OCI-LY1 (cell line): ENCODE measurements at regions not wholly inside any gene's neighbourhood (a gene's known extent, or its start where the extent isn't known, plus 50 kb on each side); places are given as distances from the start of the nearest gene placed in this dataset.

Source experiments
- EZH2 ChIP-seq: fragments of 200-600 bp; sonication (generic), shearing (Covaris generic); IDR thresholded peaks from 2 replicates; pipeline ENCODE4 v1.8.0; 2017; ENCODE audit warnings: borderline replicate concordance, mixed run types, mild to moderate bottlenecking, antibody characterized with exemption, low read length, moderate library complexity, mixed read lengths
- TF ChIP-seq, protein P1 (sequence below): fragments of 200-600 bp; sonication (generic), shearing (Covaris generic); IDR thresholded peaks from 2 replicates; pipeline ENCODE4 v1.5.1; 2017; ENCODE audit warnings: mild to moderate bottlenecking, antibody characterized with exemption, low read length, moderate library complexity, mixed read lengths

DNA sequence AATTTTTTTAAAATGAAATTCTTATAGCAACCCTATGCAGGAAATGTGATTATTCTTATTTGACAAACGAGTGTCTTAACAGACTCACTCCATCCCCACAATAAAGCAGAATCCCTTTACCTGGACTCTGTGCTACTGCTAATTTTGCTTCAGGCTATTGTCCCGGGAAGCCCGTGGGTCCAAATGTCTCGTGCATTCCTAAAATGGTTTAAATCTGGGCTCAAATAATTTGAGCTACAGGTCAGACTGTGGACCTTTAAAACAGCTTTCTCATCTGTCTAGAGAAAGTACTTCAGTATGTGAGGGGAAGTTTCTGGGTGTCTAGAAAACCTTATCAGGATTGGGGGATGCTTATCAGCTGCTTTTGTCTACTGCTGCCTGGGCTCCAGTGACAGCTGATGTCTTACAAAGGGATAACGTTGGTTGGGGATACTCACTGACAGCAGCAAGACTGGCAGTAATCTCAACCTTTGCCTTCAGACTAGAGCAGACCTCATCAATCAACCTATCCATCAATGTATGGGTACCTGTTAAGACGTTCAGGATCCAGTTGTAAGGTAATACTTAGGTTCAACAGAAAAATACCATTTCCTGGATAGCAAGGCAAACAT, 197.9 kb upstream of the CDH11 start:
- TF ChIP-seq, protein P1, sequence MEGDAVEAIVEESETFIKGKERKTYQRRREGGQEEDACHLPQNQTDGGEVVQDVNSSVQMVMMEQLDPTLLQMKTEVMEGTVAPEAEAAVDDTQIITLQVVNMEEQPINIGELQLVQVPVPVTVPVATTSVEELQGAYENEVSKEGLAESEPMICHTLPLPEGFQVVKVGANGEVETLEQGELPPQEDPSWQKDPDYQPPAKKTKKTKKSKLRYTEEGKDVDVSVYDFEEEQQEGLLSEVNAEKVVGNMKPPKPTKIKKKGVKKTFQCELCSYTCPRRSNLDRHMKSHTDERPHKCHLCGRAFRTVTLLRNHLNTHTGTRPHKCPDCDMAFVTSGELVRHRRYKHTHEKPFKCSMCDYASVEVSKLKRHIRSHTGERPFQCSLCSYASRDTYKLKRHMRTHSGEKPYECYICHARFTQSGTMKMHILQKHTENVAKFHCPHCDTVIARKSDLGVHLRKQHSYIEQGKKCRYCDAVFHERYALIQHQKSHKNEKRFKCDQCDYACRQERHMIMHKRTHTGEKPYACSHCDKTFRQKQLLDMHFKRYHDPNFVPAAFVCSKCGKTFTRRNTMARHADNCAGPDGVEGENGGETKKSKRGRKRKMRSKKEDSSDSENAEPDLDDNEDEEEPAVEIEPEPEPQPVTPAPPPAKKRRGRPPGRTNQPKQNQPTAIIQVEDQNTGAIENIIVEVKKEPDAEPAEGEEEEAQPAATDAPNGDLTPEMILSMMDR, result no peak
- TF ChIP-seq EZH2, result no peak
